K562 (cell line): ENCODE measurements at regions not wholly inside any gene's neighbourhood (a gene's known extent, or its start where the extent isn't known, plus 50 kb on each side); places are given as distances from the start of the nearest gene placed in this dataset.

ENCODE experiments used
- KAT2B ChIP-seq: IDR thresholded peaks from one replicate; pipeline ENCODE4 v1.6.1; 2012; ENCODE audit warnings: low read depth, mild to moderate bottlenecking, control low read depth, inconsistent platforms, low read length, moderate library complexity
- MBD2 ChIP-seq: sonication (generic); IDR thresholded peaks from 2 replicates; pipeline ENCODE4 v1.6.1; 2016; ENCODE audit warnings: low read depth, borderline replicate concordance
- MCM5 ChIP-seq: fragments of 450-650 bp; IDR thresholded peaks from 2 replicates; pipeline ENCODE4 v1.6.1; 2016; ENCODE audit warnings: low read depth
- ZNF274 ChIP-seq: IDR thresholded peaks from 2 replicates; pipeline ENCODE4 v1.6.1; 2011; ENCODE audit warnings: low read depth, mild to moderate bottlenecking, low read length, moderate library complexity, borderline replicate concordance
- TF ChIP-seq, protein P1 (sequence below), 3 experiments: IDR thresholded peaks in 2 of 3; conservative IDR thresholded peaks in 1 of 3; 2 replicates each; pipeline ENCODE4 v1.5.1; 2011 to 2012; ENCODE audit warnings: low read length in 3 of 3, mild to moderate bottlenecking in 3 of 3, control low read depth in 2 of 3, improper control_type of control experiment in 1 of 3, inconsistent platforms in 1 of 3, low read depth in 1 of 3, mixed read lengths in 1 of 3, moderate library complexity in 1 of 3; ENCODE audit not compliant: insufficient read depth in 2 of 3

DNA sequence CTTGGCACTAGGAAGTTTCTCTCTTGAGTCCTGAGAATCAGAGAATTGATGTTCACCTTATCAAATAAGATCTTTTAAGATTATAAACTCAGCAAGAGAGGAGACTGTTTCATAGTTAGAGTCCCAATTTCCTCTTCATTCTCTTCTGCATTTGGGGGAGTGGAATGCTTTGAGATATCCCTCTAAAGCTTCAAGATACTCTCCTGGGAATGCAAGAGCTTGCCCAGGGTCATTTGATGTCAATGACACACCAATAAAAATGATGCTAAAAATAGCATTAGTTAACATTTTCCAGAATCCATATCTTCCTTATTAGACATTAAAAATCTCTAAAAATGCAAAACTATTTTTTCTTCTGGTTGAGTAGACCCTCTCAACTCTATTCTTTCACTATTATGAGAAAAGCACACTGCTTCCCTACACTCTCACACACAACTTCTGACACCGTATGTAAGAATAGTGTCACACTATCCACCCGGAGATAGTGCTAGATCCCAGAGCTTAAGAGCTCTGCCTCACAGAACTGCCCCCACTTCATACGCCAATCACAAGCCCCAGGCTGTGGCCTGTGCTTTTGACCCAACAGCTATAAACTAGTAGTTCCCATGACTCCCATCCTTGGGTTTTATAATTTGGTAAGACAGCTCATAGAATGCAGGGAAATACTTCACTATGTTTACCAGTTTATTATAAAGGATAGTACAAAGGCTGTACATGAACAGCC is 399.9 kb upstream of the RUNX1 start:
- TF ChIP-seq MCM5 = no peak
- TF ChIP-seq MBD2 = no peak
- TF ChIP-seq, protein P1, sequence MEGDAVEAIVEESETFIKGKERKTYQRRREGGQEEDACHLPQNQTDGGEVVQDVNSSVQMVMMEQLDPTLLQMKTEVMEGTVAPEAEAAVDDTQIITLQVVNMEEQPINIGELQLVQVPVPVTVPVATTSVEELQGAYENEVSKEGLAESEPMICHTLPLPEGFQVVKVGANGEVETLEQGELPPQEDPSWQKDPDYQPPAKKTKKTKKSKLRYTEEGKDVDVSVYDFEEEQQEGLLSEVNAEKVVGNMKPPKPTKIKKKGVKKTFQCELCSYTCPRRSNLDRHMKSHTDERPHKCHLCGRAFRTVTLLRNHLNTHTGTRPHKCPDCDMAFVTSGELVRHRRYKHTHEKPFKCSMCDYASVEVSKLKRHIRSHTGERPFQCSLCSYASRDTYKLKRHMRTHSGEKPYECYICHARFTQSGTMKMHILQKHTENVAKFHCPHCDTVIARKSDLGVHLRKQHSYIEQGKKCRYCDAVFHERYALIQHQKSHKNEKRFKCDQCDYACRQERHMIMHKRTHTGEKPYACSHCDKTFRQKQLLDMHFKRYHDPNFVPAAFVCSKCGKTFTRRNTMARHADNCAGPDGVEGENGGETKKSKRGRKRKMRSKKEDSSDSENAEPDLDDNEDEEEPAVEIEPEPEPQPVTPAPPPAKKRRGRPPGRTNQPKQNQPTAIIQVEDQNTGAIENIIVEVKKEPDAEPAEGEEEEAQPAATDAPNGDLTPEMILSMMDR (IDR thresholded peaks at IDR 0.05 in 2 of 3, conservative IDR thresholded peaks at IDR 0.05 in 1 of 3; ENCODE audit: insufficient read depth in 2 of 3, low read depth in 1 of 3, low read length in 3 of 3) = no peak
- no peak for TF ChIP-seq ZNF274
- TF ChIP-seq KAT2B = no peak
